ENCODE measurements at regions not wholly inside any gene's neighbourhood (a gene's known extent, or its start where the extent isn't known, plus 50 kb on each side); places are given as distances from the start of the nearest gene placed in this dataset.

DNA sequence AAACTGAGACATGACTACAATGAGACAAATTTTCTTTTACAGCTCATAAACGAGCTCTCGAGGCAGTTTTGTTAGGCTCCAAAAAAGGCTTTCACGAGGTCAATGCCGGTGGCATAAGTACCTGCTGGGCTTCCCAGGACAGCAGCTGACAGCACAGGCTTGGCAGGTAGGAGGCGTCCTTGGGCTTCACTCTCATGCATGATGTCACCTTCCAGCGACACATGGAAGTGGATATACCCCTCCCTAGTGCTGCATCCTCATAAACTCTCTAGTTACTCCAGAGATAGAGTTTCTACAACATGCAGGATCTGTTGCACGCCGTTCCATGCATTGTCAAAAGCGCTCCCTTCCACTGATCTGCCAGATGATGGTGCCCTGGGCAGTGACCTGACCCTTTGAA lies 112.5 kb upstream of the PAXBP1 start:
- H3K36me3 ChIP-seq (ENCODE audit: control insufficient read depth, insufficient read depth, low read length), result no peaks in the 10 kb centered on the region

DNA sequence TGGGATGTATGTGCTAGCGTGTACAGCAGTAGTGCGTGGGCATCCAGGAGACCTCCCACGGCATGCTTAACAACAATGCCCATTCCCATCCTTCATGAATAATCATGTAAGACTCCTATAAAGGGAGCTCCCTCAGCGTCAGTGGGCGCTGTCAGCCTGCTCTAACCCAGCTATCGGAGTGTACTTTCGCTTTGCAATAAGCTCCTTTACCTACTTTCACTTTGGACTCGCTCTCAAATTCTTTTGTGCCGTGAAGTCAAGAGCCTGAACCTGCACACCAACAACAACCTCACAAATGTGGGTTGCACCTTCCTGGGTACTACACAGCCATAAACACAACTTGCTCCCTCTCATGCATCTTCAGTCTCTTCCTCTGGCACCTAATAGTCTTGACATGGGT lies 114.8 kb upstream of the PAXBP1 start:
- H3K4me3 ChIP-seq (replicated peaks in 1 of 4; ENCODE audit: control extremely low read depth in 1 of 4, insufficient read depth in 1 of 4, low read depth in 3 of 4, low read length in 4 of 4), result no peak overlapping the region
- H3K79me2 ChIP-seq (ENCODE audit: control insufficient read depth, insufficient read depth, low read length), result no peaks in the 10 kb centered on the region
- H3K4me2 ChIP-seq (ENCODE audit: extremely low read depth, insufficient read depth, low read length), result no peak overlapping the region
- H3K27ac ChIP-seq (ENCODE audit: insufficient read depth, low read length), result no peak overlapping the region
- H4K20me1 ChIP-seq (ENCODE audit: control insufficient read depth, extremely low read depth, insufficient read depth, low read length), result no peaks in the 10 kb centered on the region
- no peak overlapping the region for H2AFZ ChIP-seq (ENCODE audit: low read length)
- no peaks in the 10 kb centered on the region for H3K27me3 ChIP-seq (ENCODE audit: control insufficient read depth, insufficient read depth, low read length)
- no peak overlapping the region for H3K9ac ChIP-seq (ENCODE audit: insufficient read depth, low read length)
- H3K4me1 ChIP-seq (ENCODE audit: control insufficient read depth, extremely low read depth, insufficient read depth, low read length), result no peaks in the 10 kb centered on the region
- DNase-seq (ENCODE audit: low read depth in 2 of 2), result no peak
- no peaks in the 10 kb centered on the region for H3K36me3 ChIP-seq (ENCODE audit: control insufficient read depth, insufficient read depth, low read length)
- H3K9me3 ChIP-seq (ENCODE audit: control insufficient read depth, insufficient read depth, low read depth, low read length), result no peaks in the 10 kb centered on the region
- TF ChIP-seq, protein P1, sequence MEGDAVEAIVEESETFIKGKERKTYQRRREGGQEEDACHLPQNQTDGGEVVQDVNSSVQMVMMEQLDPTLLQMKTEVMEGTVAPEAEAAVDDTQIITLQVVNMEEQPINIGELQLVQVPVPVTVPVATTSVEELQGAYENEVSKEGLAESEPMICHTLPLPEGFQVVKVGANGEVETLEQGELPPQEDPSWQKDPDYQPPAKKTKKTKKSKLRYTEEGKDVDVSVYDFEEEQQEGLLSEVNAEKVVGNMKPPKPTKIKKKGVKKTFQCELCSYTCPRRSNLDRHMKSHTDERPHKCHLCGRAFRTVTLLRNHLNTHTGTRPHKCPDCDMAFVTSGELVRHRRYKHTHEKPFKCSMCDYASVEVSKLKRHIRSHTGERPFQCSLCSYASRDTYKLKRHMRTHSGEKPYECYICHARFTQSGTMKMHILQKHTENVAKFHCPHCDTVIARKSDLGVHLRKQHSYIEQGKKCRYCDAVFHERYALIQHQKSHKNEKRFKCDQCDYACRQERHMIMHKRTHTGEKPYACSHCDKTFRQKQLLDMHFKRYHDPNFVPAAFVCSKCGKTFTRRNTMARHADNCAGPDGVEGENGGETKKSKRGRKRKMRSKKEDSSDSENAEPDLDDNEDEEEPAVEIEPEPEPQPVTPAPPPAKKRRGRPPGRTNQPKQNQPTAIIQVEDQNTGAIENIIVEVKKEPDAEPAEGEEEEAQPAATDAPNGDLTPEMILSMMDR (conservative IDR thresholded peaks at IDR 0.05 in 1 of 2, IDR thresholded peaks at IDR 0.05 in 1 of 2; ENCODE audit: low read depth in 1 of 2, low read length in 2 of 2), result no peak
- TF ChIP-seq EZH2 (IDR thresholded peaks at IDR 0.05; ENCODE audit: low read length, missing control alignments), result no peak

More for the DNA sequence above, 112.5 kb upstream of the PAXBP1 start:
- Histone ChIP-seq H3K4me3 (replicated peaks in 1 of 4; ENCODE audit: control extremely low read depth in 1 of 4, insufficient read depth in 1 of 4, low read depth in 3 of 4, low read length in 4 of 4) (no peak overlapping the region), H3K9me3 (ENCODE audit: control insufficient read depth, insufficient read depth, low read depth, low read length) (no peaks in the 10 kb centered on the region), H3K4me2 (ENCODE audit: extremely low read depth, insufficient read depth, low read length) (no peak overlapping the region), H3K79me2 (ENCODE audit: control insufficient read depth, insufficient read depth, low read length) (no peaks in the 10 kb centered on the region), H3K27ac (ENCODE audit: insufficient read depth, low read length) (no peak overlapping the region), H4K20me1 (ENCODE audit: control insufficient read depth, extremely low read depth, insufficient read depth, low read length) (no peaks in the 10 kb centered on the region), H3K27me3 (ENCODE audit: control insufficient read depth, insufficient read depth, low read length) (no peaks in the 10 kb centered on the region), H2AFZ (ENCODE audit: low read length) (no peak overlapping the region), H3K4me1 (ENCODE audit: control insufficient read depth, extremely low read depth, insufficient read depth, low read length) (no peaks in the 10 kb centered on the region), H3K9ac (ENCODE audit: insufficient read depth, low read length) (no peak overlapping the region)
- TF ChIP-seq EZH2 (IDR thresholded peaks at IDR 0.05; ENCODE audit: low read length, missing control alignments), result no peak
- no peak for DNase-seq (ENCODE audit: low read depth in 2 of 2)

DNA sequence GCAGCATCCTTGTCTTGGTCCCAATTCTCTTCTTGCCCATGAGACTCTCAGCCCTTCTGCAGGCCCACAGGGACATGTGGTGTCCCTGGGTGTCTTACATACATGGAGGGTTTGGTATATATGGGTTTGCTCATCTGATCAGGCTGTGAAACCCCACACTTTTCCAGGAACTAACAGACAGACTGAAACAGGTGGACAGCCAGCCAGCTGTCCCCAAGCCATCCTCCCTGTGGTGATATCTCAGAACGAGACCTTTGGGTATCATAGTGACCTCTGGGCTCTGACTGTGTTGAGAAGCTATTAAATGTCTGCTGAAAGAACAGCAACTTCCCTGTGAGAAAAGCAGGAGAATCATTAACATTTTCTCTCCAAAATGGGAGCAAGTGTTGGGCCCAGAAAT lies 115.5 kb upstream of the PAXBP1 start:
- no peak overlapping the region for H3K4me3 ChIP-seq (replicated peaks in 1 of 4; ENCODE audit: control extremely low read depth in 1 of 4, insufficient read depth in 1 of 4, low read depth in 3 of 4, low read length in 4 of 4)
- no peaks in the 10 kb centered on the region for H4K20me1 ChIP-seq (ENCODE audit: control insufficient read depth, extremely low read depth, insufficient read depth, low read length)
- TF ChIP-seq, protein P1 (conservative IDR thresholded peaks at IDR 0.05 in 1 of 2, IDR thresholded peaks at IDR 0.05 in 1 of 2; ENCODE audit: low read depth in 1 of 2, low read length in 2 of 2), result no peak
- no peak for TF ChIP-seq EZH2 (IDR thresholded peaks at IDR 0.05; ENCODE audit: low read length, missing control alignments)
- no peaks in the 10 kb centered on the region for H3K9me3 ChIP-seq (ENCODE audit: control insufficient read depth, insufficient read depth, low read depth, low read length)
- H3K4me1 ChIP-seq (ENCODE audit: control insufficient read depth, extremely low read depth, insufficient read depth, low read length), result no peaks in the 10 kb centered on the region
- DNase-seq (ENCODE audit: low read depth in 2 of 2), result no peak
- no peak overlapping the region for H2AFZ ChIP-seq (ENCODE audit: low read length)
- no peaks in the 10 kb centered on the region for H3K36me3 ChIP-seq (ENCODE audit: control insufficient read depth, insufficient read depth, low read length)
- H3K27me3 ChIP-seq (ENCODE audit: control insufficient read depth, insufficient read depth, low read length), result no peaks in the 10 kb centered on the region
- no peak overlapping the region for H3K4me2 ChIP-seq (ENCODE audit: extremely low read depth, insufficient read depth, low read length)
- H3K79me2 ChIP-seq (ENCODE audit: control insufficient read depth, insufficient read depth, low read length), result no peaks in the 10 kb centered on the region
- no peak overlapping the region for H3K27ac ChIP-seq (ENCODE audit: insufficient read depth, low read length)
- H3K9ac ChIP-seq (ENCODE audit: insufficient read depth, low read length), result no peak overlapping the region
